ENCODE measurements at regions not wholly inside any gene's neighbourhood (a gene's known extent, or its start where the extent isn't known, plus 50 kb on each side); places are given as distances from the start of the nearest gene placed in this dataset.

DNA sequence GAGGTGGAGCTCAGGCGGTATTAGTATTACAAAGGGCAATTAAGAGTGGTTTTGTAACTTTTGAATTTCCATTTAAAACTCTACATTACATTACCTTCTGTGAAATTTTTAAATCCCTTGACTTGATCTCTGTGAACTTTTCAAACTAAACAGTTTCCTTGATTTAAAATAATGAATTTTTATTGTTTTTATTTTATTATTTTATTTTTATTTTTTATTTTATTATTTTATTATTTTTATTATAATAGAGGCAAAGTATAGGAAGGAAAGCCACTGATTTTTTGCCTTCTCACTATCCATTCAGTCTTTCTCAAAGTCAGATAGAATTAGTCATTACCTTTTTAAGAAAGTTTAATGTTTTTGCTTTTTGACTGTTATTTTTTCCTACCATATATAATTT lies 1248.1 kb upstream of the SLC10A2 start:
- no peak for DNase-seq (ENCODE audit: low read depth)

DNA sequence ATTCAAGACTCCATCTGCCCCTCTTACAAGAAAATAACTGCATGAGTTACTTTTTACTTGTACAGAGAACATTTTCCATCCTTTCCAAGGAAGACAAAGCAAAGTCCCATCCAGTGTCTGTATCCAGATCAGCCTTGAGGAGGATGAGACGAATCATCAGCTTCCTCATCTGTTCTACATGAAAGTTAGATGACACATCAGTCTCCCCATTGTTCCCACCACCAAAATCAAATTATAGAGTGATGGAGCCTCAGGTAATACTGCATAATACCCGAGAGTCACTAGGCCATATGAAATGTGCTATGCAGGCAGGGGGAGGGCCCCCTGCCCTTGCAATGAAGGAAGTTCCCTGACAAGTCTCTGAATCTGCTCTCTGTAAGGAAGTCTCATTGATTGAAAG lies 1244.6 kb upstream of the SLC10A2 start:
- DNase-seq (ENCODE audit: low read depth): no peak

GRCh38 chr13:104309431-104309830 lies 1243.2 kb upstream of the SLC10A2 start:
- no peak for DNase-seq (ENCODE audit: low read depth)

DNA sequence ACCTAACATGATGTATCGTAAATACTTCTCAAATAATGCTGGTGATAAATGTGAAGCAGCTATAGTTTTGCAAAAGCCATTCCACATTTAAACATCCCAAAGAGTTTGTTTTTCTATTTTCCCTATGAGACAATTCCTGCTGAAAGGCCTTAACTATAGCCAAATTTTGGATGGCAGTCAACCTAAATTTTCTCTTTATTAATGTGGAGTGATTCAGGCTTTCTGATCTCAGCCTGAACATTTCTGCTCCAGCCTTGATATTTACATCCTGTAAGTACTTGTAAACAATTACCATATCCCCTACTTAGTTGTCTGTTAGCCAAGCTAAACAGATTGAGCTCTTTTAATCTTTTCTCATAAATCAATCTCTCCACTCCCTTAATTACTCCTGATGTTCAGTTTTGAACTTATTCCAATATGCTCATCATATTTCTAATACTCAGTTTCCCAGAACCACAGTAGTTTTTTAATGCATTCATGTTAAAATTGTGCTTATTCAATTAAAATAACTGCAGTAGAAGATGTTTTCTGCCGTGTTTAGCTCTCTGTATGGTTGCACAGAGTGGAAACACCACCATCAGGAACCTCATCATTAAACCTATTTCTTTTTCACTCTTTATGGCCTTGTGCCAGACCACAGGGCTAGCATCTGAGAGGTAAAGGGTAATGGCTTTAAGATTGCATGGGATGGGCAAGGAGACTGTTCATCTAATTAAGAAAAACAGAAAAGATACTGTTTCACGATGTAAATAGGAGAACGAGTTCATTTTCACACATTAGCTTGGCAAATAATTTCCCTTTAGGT lies 1235.2 kb upstream of the SLC10A2 start:
- DNase-seq (ENCODE audit: low read depth): no peak

DNA sequence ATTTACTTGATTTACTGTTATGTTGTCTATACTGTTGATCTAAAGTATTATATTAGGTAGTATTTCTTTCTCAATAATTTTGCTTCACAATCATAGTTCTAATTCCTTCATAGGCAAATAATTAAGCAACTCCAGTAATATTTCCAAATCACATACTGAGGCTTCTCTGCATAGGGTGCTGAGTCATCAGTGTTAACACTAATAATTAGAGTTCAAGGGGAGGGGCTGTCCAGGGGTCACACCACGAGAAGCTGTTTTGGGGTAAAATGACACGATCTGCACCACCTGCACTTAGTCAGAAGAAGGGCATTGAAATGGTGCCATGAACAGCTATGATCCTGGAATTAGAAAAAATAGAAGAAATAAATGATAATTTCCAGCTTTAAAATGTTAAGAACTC lies 1230.9 kb upstream of the SLC10A2 start:
- DNase-seq (ENCODE audit: low read depth): no peak

GRCh38 chr13:104296286-104296685 lies 1230.1 kb upstream of the SLC10A2 start:
- no peak for DNase-seq (ENCODE audit: low read depth)

DNA sequence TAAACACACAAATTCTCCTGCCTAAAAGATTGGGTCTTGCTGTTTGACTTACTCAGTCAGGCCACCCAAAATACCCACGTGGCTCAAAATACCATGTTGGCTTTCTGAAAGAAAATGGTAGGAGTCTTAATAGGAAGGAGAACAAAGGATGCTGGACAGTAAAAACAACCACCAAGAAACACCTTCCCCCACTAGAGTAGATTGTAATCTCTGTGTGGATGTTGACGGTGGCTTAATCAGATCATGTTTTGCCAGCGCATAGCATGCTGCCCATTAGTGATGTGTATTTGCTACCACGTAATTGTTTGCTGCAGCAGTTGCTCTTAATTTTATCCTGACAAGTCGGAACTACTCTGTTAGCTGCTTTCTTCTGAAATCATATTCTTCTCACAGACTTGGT lies 1229.3 kb upstream of the SLC10A2 start:
- no peak for DNase-seq (ENCODE audit: low read depth)

- DNase-seq (ENCODE audit: low read depth): no peak
Measured at GRCh38 chr13:104289400-104289799, 1223.2 kb upstream of the SLC10A2 start.

DNA sequence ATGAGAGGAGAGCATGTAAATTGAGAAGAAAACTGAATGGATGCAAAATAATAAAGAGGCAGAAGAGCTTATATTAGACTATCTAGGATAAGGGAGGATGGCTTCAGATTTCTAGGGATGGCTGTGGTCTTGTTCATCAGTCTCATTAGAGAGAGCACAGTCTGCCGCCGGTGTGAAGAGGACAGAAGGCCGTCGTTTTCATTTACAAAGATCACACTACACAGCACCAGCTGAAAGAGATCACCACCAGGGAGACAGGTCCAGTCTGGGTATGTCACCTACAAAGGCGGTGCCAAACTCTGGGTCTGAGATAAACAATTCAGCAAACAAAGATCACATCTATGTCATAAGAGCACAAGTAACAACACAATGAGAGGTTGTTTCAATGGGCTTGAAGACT lies 1222.3 kb upstream of the SLC10A2 start:
- no peak for DNase-seq (ENCODE audit: low read depth)

DNA sequence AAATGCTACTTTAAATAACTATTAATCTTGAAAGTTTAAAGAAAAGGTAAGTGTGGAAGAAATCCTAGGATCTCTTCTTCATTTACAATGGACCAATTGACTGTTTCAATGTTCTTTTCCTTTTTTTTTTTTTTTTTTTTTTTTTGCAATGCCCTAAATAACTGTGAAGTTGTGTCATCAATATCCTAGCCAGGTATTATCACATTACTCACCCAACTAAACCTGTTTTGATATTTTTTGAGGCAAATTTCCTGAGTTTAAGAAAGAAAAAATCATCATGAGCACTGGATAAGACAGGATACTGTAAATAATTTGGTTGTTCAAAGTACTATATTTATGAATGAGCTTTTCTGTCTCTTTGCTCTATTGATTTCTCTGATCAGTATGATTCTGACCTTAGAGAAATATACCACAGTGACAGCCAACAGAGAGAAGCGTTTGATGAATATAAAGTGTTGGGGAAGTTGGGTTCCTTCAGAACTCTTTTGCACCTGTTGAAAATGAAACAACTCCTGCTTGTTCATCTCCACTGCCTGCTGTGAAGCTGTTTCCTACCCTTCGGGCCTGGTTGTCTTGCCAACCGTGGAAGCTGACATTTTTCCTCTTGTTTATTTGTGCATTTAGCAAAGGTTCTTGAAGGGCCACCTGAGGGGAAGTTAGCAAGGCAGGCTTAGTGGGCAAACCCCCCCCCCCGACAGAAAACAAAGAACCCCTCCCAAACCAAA lies 1220.5 kb upstream of the SLC10A2 start:
- no peak for DNase-seq (ENCODE audit: low read depth)

DNA sequence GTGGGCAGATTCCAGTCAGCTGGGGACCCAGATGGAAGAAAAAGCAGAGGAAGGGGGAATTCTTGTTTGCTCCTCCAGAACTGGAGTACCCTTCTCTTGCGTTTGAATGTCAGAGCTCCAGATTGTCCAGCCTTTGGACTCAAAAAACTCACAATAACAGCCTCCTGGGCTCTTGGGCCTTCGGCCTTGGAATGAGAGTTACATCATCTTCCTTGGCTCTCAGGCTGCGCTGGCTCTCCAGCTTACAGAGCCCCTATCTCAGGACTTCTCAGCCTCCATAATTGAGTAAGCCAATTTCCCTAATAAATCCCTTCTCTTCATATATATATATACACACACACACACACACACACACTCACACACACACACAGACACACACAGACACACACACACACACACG lies 1215.7 kb upstream of the SLC10A2 start:
- DNase-seq (ENCODE audit: low read depth): no peak

GRCh38 chr13:104270731-104271130 lies 1204.5 kb upstream of the SLC10A2 start:
- no peak for DNase-seq (ENCODE audit: low read depth)

- DNase-seq (ENCODE audit: low read depth): no peak
Measured at GRCh38 chr13:104267206-104267811, 1201.1 kb upstream of the SLC10A2 start.

GRCh38 chr13:104256701-104257100 lies 1190.5 kb upstream of the SLC10A2 start:
- DNase-seq (ENCODE audit: low read depth): no peak

DNA sequence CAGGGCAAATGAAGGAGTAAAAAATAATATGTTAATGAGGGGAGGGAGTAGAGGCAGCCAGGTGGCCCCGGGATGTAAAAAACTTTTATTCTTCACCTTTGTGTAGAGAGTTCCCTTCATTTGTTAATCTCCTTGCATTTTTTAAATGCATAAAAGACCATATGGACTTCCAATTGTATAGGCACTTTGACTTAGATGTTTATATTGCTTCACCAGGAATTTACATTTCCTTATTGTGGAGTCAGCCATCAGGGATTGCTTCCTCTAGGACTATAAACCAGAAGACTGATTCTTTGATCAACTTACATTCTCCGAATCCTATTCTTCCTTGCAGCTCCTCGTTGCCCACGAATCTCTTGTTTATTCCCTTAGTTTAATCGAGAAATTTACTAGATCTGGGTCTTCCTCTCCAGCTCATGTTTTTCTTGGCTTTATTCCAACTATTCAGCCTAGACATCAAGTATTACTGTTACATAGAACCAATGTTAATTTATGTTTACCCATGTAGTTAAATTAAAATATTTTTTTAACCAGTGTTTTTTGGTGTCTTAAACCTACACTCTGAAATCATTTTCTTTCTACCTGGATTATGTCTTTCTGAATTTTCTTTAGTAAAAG lies 1187.0 kb upstream of the SLC10A2 start:
- DNase-seq (ENCODE audit: low read depth): no peak

DNA sequence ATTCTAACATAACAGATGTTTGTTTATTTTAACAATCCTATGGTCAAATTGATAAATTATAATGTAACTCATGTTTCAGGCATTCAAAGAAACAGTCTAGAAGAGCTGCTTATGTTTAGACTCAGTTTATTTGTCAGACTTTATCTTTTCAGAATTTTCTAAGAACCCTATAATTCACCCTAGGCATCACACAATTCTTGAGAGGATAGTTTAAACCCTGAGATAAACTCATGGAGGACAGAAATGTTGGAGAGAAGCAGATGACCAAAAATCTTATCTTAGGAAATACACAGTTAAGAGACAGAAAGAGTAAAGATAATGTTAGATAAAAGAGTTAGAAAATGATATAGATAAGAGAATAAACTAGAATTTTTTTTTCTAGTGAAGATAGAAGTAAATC lies 1185.7 kb upstream of the SLC10A2 start:
- no peak for DNase-seq (ENCODE audit: low read depth)

GRCh38 chr13:104246955-104247354 lies 1180.7 kb upstream of the SLC10A2 start:
- DNase-seq (ENCODE audit: low read depth): no peak

DNA sequence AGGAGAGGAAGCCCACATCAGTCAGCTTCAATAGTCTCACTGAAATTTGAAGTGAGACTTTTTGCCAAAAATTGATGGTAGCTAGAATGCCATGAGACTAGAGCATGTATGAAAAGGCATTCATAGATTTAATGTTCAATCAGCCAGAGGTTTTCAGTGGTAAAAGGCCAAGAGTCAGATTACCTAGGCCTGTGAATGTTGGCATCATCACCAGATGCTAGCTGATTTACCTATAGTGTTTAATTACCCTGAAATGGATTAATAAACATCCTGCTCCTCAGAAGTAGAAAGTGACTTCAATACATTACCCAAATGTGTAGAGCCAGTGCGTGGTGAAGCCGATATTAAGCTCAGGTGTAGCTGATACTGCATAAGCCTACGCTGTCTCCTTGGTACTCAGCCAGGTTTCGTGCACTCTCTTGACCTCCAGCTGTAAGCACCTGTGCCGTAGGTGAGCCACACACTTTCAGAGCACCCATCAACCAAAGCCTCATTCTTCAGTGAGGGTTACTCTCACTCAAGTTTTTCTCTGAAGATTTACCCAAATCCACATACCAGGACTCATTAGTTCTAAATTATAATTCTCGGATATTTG lies 1140.3 kb upstream of the SLC10A2 start:
- DNase-seq (ENCODE audit: low read depth): no peak

DNA sequence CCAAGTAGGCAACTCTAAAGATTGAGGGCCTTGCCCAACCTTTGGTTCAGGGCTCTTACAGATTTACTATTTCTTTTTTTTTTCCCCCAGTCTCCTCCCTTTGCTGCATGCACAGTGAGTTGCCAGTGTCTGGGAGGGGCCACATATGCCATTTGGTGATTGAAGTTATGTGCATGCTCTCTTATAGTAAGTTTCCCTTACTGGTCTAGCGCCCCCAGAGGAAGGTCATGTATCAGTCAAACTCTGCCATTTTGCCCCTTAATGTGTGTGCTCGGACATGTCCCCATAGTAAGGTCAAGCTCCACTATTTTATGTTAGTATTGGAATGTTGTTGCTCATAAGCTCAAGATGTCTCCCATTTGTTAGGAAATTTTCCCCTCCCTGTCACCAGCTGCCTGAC lies 1138.0 kb upstream of the SLC10A2 start:
- no peak for DNase-seq (ENCODE audit: low read depth)

GRCh38 chr13:104198801-104199200 lies 1132.6 kb upstream of the SLC10A2 start:
- DNase-seq (ENCODE audit: low read depth): no peak

- DNase-seq (ENCODE audit: low read depth): no peak
Measured at GRCh38 chr13:104196611-104197010, 1130.4 kb upstream of the SLC10A2 start.

DNA sequence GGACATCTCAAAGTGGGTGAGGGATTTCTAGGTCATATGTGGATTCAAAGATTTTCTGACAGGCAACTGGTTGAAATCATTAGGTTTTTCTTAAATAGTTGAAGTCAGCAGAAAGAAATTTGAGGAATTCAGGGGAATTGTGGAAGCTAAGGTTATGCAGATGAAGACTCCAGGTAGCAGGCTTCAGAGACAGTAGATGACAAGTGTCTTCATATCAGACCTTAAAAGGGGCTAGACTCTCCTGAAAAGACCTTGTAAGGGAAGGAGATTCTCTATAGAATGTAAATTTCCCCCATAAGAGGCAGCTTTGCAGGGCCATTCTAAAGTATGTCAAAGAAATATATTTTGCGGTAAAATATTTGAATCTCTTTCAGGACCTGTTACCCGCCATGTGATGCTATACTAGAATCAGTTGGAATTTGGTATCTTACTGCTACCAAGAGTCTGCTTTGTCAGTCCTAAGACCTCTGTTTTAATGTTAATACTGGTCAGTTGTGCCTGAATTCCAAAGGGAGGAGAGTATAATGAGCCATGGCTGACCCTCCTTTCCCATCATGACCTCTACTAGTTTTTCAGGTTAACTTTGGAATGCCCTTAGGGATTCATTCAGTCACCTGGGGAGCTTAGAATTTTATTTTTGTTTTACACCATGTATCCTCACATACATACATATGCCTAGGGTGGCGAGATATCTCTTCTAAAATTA lies 1115.5 kb upstream of the SLC10A2 start:
- no peak for DNase-seq (ENCODE audit: low read depth)

Data from stimulated activated CD4-positive, alpha-beta T cell treated with anti-CD3 and anti-CD28 coated beads, Interleukin-2, amount 100 ng/mL, for 4 hours (primary cell).